DND-41 (cell line): ENCODE measurements at regions not wholly inside any gene's neighbourhood (a gene's known extent, or its start where the extent isn't known, plus 50 kb on each side); places are given as distances from the start of the nearest gene placed in this dataset.

Experiments used
- ATAC-seq: fragments of 200-7000 bp; cut with Tn5 transposase; 3 replicates; pipeline ENCODE4 v1.9.1; 2021; ENCODE audit warnings: low read depth; ENCODE audit not compliant: insufficient read depth
- DNase-seq: peaks from one replicate; pipeline ENCODE4 v3.0.0-alpha.2; 2020
- H2AFZ ChIP-seq: 2 replicates; pipeline ENCODE4 v1.6.0; 2012; ENCODE audit warnings: low read depth, low read length
- H3K27ac ChIP-seq: 2 replicates; pipeline ENCODE4 v1.5.1; 2012; ENCODE audit warnings: low read length, inconsistent platforms
- H3K27me3 ChIP-seq: fragments of 200-600 bp; sonication (generic); 2 replicates; pipeline ENCODE4 v1.6.0; 2012; ENCODE audit warnings: low read length, mild to moderate bottlenecking, inconsistent platforms; ENCODE audit not compliant: insufficient read depth, poor library complexity
- H3K36me3 ChIP-seq: 2 replicates; pipeline ENCODE4 v1.5.1; 2012; ENCODE audit warnings: low read length, inconsistent platforms; ENCODE audit not compliant: insufficient read depth
- H3K4me1 ChIP-seq: 2 replicates; pipeline ENCODE4 v1.5.1; 2012; ENCODE audit warnings: mild to moderate bottlenecking, low read length; ENCODE audit not compliant: insufficient read depth
- H3K4me2 ChIP-seq: 2 replicates; pipeline ENCODE4 v1.6.0; 2012; ENCODE audit warnings: mild to moderate bottlenecking, moderate library complexity, low read length, inconsistent platforms; ENCODE audit not compliant: insufficient read depth
- H3K4me3 ChIP-seq, 2 experiments: fragments of 200-600 bp in 1 of 2; shearing (Covaris generic) in 1 of 2; 2 replicates each; pipeline ENCODE4 v1.5.1; 2012 to 2016; ENCODE audit warnings: inconsistent platforms in 2 of 2, low read length in 2 of 2, mild to moderate bottlenecking in 2 of 2, low read depth in 1 of 2, moderate library complexity in 1 of 2
- H3K79me2 ChIP-seq: 2 replicates; pipeline ENCODE4 v1.6.0; 2012; ENCODE audit warnings: low read length, inconsistent platforms; ENCODE audit not compliant: insufficient read depth
- H3K9ac ChIP-seq: 2 replicates; pipeline ENCODE4 v1.6.0; 2012; ENCODE audit warnings: low read depth, mild to moderate bottlenecking, inconsistent platforms, low read length, moderate library complexity
- H3K9me3 ChIP-seq: 2 replicates; pipeline ENCODE4 v1.5.1; 2012; ENCODE audit warnings: low read length, moderate library complexity, mild to moderate bottlenecking, inconsistent platforms; ENCODE audit not compliant: insufficient read depth, severe bottlenecking
- H4K20me1 ChIP-seq: 2 replicates; pipeline ENCODE4 v1.6.0; 2012; ENCODE audit warnings: low read length; ENCODE audit not compliant: insufficient read depth
- CTCF ChIP-seq: IDR thresholded peaks from 2 replicates; pipeline ENCODE4 v1.5.1; 2012; ENCODE audit warnings: borderline replicate concordance, low read length, moderate library complexity, mild to moderate bottlenecking; ENCODE audit not compliant: poor library complexity, severe bottlenecking; ENCODE audit errors: extremely low read depth
- EZH2 ChIP-seq: IDR thresholded peaks from 3 replicates; pipeline ENCODE4 v1.6.1; 2012; ENCODE audit warnings: borderline replicate concordance, low read depth, mild to moderate bottlenecking, moderate library complexity, low read length, inconsistent platforms; ENCODE audit not compliant: severe bottlenecking

GRCh38 chr4:62791386-62791785 lies 1591.3 kb downstream of the ADGRL3 start:
- ATAC-seq (no peak), DNase-seq (no peak)
- H3K36me3 ChIP-seq = no peaks in the 10 kb centered on the region
- H3K9me3 ChIP-seq = no peaks in the 10 kb centered on the region
- H3K4me3 ChIP-seq = no peak overlapping the region
- TF ChIP-seq CTCF (no peak), EZH2 (no peak)
- no peaks in the 10 kb centered on the region for H3K79me2 ChIP-seq
- no peaks in the 10 kb centered on the region for H4K20me1 ChIP-seq
- H3K4me2 ChIP-seq = no peak overlapping the region
- no peaks in the 10 kb centered on the region for H3K27me3 ChIP-seq
- H3K4me1 ChIP-seq = no peaks in the 10 kb centered on the region
- no peak overlapping the region for H2AFZ ChIP-seq
- H3K27ac ChIP-seq = no peak overlapping the region
- no peak overlapping the region for H3K9ac ChIP-seq

GRCh38 chr4:62771983-62772557 lies 1571.9 kb downstream of the ADGRL3 start:
- H3K9me3 ChIP-seq = no peaks in the 10 kb centered on the region
- no peaks in the 10 kb centered on the region for H3K4me1 ChIP-seq
- H3K36me3 ChIP-seq = no peaks in the 10 kb centered on the region
- no peak overlapping the region for H3K4me3 ChIP-seq
- ATAC-seq (no peak), DNase-seq (no peak)
- no peak overlapping the region for H3K9ac ChIP-seq
- H3K79me2 ChIP-seq = no peaks in the 10 kb centered on the region
- no peak overlapping the region for H3K27ac ChIP-seq
- no peaks in the 10 kb centered on the region for H4K20me1 ChIP-seq
- H3K27me3 ChIP-seq = no peaks in the 10 kb centered on the region
- no peak overlapping the region for H2AFZ ChIP-seq
- H3K4me2 ChIP-seq = no peak overlapping the region
- TF ChIP-seq CTCF (no peak), EZH2 (no peak)

- H2AFZ ChIP-seq = no peak overlapping the region
- H3K9me3 ChIP-seq = no peaks in the 10 kb centered on the region
- H3K27me3 ChIP-seq = no peaks in the 10 kb centered on the region
- no peak overlapping the region for H3K4me3 ChIP-seq
- no peaks in the 10 kb centered on the region for H4K20me1 ChIP-seq
- H3K4me1 ChIP-seq = no peaks in the 10 kb centered on the region
- no peaks in the 10 kb centered on the region for H3K79me2 ChIP-seq
- H3K4me2 ChIP-seq = no peak overlapping the region
- H3K36me3 ChIP-seq = no peaks in the 10 kb centered on the region
- H3K27ac ChIP-seq = no peak overlapping the region
- TF ChIP-seq EZH2 = no peak
- H3K9ac ChIP-seq = no peak overlapping the region
- ATAC-seq (no peak), DNase-seq (no peak)
Measured at GRCh38 chr4:62740296-62740695, 1540.2 kb downstream of the ADGRL3 start.

- Histone ChIP-seq H3K4me2 (no peak overlapping the region), H3K4me3 (no peak overlapping the region), H4K20me1 (no peaks in the 10 kb centered on the region), H3K9me3 (peaks cover 2% of the 10 kb centered on the region), H3K27me3 (no peaks in the 10 kb centered on the region), H3K27ac (no peak overlapping the region), H3K9ac (no peak overlapping the region), H3K79me2 (no peaks in the 10 kb centered on the region), H2AFZ (no peak overlapping the region), H3K36me3 (no peaks in the 10 kb centered on the region), H3K4me1 (no peaks in the 10 kb centered on the region)
- ATAC-seq (no peak), DNase-seq (no peak)
- TF ChIP-seq CTCF (no peak), EZH2 (no peak)
Measured at GRCh38 chr4:62717154-62717553, 1517.0 kb downstream of the ADGRL3 start.
